GM19463 (cell line): ENCODE measurements at regions not wholly inside any gene's neighbourhood (a gene's known extent, or its start where the extent isn't known, plus 50 kb on each side); places are given as distances from the start of the nearest gene placed in this dataset.
"Not testable (repeated sequence)": the region's sequence is repeated elsewhere in the genome, so short reads cannot be mapped to it uniquely, and the experiment has no call there.

Experiments
- ATAC-seq: cut with Tn5 transposase; IDR thresholded peaks from one replicate; pipeline ENCODE4 v1.9.1; 2021; ENCODE audit warnings: mild to moderate bottlenecking, moderate library complexity; ENCODE audit not compliant: unreplicated experiment

DNA sequence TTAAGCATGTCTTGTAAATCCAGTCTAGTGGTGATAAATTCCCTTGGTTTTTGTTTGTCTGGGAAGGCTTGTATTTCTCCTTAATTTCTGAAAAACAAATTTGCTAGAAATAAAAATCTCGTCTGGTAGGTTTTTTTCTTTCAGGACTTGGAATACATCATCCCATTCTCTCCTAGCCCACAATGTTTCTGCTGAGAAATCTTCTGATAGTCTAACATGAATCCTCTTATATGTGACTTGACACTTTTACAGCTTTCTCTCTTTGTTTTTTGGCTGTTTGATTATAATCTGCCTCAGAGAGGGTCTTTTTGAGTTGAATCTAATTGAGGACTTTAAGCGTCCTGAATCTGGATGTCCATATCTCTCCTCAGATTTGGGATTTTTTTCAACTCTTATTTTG, 104.9 kb downstream of the FEM1C start:
- ATAC-seq, result no peak

DNA sequence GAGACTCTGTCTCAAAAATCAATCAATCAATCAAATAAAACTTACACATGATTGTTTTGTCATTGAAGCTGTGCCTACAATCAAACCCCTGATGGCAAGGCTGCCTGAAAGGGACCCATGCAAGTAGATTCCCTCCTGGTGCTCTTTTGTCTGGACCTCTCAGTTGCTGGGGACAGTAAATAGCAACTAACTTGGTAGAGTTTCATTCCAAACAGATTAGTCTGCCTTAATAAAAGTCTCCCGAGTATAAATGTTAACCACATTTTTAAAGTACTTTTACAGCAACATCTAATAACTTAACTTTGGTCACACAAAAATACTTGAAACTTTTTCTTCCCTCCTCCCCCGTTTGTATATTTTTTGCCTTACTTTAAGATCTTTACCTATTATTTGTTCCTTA, 105.5 kb downstream of the FEM1C start:
- ATAC-seq, result no peak

DNA sequence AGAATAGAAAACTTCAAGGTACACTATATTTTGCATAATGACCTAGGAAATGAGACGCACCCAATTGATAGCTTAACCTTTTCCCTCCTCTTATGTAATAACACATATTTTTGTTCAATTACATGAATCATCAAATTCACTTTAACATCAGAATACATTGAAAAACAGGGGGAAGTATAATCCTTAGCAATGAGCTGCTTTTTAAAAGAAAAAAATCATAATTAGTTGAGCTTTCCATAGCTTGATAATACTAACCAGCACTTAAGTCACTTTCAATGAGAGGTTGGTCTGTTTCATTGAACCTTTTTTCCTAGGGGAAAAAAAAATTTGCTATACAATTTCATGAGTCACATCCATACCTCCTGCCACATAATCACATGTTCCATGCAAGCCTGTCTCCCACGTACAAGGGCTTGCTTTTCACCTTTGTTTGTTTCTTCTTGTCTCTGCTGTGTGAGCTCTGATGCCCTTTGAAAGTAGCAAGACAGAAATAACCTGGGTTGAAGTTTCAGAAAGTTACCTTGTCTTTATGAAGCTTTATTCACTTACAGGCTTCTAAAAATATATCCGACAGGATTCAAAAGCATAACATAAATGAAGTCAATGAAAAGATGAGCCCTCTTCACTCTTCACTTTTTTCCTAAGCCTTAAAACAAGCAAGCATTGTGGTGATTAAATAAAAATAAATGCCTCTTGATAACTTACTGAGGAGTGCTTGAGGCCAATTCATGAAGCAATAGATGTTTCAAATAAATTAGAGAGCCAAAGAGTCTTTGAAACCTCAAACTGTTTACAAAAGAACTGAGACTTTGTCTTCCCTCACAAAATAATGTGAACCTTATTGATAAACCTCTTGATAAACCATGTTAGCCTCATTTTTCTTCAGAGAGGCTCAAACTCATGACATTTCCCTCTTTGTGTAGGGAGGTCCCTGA, 108.5 kb downstream of the FEM1C start:
- ATAC-seq, result no peak

DNA sequence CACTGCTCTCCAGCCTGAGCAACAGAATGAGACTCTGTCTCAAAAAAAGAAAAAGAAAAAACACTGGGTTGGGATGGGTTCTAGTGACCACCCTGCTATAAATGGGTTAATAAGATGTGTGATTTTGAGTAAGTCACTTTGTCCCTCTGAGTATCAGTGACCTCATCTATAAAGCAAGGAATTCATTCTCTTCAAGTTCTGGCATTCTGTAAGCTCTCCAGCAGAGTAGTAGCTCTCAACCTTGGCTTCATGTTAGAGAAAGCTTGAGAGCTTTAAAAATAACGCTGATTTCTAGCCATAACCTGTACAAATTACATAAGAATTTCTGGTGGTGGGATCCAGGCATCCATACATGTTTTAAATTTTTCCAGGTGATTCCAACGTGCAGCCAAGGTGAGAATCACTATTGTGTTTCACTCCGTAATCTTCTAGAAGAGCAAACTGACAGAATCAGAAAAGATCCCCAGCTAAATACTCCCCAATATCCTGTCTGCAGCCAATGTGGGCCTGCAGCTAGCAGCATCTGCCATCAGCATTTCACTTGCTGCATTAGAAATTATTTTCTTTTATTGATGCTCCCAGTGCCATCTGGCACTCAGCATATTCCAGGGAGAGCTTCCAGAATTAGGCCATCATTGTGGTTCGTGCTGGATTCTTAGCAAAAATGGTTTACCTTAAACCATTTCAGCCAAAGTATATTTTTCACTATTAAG, 109.4 kb downstream of the FEM1C start:
- no peak for ATAC-seq

DNA sequence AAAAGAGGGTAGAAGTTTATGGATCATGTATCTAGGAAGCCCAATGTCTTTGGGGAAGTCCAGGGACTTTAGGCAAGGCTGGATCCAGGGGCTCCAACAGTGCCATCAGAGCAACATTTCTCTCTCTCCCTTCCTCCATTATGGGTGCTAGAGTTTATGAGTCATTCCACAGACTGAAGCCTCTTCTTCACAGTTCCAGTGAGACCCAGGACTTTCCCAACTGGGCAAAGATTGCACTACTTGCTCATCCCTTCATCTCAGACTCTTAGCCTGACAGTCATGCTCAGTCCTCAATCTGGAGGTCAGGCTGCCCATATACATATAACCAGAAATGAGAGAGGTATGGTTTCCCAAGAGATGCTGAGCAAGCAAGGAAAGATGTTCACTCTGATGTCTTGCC, 110.7 kb downstream of the FEM1C start:
- ATAC-seq, result peak; percentile 66

DNA sequence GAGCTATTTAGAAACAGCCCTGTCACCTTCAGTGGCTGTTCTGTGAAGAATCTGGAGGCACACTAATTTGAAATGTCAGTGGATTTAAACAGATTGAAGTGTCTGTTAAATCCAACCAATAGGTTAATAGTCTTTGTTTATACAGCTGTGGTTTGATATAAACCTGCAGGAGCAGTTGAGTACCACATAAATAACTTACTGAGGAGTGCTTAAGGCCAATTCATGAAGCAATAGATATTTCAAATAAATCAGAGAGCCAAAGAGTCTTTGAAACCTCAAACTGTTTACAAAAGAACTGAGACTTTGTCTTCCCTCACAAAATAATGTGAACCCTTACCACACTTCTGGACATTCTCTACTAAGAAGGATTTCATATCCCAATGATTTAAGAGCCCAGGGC, 111.9 kb downstream of the FEM1C start:
- ATAC-seq, result no peak

DNA sequence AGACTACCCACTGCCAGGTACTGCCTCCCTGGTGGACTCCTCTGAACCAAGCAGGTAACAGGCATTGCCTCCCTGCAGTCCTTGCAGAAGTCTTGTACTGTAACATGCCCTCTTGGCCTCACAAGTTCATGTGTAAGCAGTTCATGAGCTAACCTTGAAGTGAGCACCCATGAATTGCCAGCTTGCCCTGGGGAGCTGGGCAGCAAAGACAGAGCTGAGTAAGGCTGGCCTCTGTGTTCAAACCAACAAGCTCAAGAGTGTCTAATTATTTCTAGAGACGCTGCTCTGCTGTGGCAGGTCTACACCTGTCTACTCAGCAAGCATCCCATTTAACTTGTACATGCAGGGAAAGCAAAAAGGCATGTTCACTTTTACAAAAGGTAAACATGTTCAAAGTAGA, 113.5 kb downstream of the FEM1C start:
- no peak for ATAC-seq

DNA sequence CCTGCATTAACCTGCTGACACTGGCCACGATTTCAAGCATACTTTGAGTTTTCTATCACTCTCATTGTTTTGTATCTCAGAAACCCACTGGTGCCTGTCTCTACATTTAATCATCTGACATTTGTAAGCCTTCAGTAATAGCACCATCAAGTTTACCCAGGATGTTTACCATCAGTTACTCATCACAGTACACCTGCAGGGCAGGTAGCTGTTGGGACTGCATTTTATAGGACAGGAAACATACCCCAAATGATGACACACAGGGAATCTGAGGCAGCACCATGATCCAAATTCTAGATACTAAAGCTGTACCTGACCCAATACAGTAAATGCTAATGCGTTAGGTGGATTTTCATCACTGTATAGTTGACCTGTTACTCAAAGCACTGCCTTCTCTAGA, 114.2 kb downstream of the FEM1C start:
- ATAC-seq, result no peak

DNA sequence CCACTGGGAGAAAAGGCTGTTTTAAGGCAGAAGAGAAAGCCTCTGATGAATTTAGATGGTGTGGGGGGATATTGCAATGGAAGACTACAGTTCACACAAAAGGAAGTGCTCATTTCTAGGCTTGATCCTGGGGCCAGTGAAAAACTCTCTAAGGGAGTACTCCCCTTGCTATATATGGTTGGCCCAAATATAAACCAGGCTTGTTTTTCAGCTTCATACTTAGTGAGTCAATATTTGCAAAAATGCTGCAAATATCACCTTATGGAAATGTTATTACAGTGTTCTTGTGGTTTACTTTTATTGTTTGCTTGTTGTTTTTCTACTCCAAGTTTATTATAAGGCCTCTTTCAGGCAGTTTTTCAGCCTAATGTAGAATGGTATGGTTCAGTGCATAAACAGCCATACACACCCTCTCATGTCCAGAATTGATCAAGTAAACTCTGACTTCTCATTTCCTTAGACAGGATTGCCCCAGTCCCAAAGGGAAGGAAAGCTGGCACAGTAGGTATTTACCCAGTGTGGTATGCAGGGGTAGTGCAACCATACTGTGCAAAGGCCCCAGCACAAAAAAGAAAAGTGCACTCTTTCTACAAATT, 115.1 kb downstream of the FEM1C start:
- no peak for ATAC-seq

DNA sequence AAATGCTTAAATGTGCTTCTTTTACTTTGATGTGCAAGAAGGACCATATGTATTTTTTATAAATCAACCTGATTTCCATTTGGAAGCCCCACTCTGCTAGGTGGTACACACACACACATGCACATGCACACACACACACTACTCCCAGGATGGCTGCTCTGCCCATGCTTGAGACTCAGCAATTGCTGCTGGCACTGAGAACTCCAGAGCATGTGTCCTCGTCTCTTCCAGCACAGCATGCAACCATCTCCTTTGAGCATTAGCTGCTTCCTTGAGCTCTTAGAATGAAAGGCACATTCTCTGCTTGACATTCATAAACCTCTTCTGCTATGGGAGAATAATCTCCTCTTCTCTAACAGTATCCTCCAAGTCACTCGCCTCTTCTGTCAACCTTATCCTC, 115.9 kb downstream of the FEM1C start:
- no peak for ATAC-seq

DNA sequence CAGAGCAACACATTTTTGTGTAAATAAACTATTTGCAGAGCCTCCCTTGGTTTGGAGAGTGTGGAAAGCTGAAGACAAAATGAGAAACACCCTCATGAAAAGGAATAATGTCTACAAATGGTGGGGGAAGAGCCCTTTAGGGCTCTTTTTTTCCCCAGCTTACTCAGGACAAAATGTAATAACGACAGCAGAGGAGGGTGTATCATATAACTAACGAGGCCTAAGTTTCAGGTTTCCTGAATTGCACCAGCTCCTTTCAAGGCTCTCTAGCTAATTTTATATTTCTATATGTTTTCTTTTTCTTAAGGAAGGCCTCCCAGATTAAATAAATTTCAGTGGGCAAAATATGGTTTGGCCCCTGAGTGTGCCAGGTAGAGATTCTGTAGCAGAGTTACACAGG, 116.3 kb downstream of the FEM1C start:
- no peak for ATAC-seq

DNA sequence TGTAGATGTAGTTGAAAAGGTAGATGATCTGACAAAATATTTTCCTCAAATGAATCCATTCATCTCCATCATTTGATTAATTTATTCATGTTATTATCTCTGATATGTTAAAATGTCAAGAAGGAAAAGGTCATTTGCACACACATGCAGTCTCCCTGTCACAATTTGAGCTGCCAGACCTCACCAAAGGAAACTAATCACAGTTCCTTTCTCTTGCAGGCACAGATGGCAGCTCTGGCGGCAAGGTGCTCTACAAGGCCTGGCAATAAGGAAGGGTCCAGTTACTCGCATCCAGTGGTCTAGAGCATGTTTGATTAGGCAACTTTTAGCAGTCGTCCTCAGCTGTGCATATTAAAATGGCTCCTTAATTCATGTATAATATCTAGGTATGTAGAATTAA, 120.1 kb downstream of the FEM1C start:
- ATAC-seq, result no peak

DNA sequence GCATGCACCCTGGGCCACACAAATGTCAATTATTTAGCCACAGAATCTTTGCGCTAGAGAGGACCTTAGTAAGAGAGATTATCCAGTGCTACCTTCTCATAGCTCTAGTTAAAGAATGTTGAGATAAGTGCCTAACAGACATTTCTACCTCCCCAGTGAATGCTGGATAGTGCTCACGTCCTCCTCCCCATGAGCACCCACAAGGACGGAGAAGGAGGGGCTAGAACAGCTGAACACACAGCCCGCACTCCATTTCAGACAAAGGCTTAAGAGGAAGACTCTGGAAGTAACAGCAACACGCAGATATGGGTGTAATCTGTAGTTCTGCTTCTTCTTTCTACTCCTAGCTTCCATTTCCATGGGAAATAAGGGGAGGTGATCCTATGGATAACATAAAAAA, 120.5 kb downstream of the FEM1C start:
- no peak for ATAC-seq

DNA sequence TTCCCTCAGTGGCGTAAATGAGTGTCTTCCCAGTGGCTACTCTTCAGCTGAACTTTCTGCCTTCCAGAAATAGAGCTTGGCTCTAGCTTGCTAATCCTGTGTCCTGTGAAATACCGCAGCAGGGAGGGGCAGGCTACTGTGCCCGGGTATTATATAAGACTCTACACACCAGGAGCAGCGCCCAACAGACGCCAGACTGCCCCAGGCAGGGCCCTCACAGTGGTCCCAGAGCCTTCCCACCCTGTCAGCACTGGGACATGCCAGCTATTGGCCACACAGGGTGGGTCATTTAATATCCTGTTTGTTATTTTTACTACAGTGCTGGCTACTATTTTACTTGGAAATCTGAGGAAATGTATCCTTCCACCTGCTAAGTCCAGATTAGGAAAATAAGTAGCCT, 121.0 kb downstream of the FEM1C start:
- no peak for ATAC-seq

DNA sequence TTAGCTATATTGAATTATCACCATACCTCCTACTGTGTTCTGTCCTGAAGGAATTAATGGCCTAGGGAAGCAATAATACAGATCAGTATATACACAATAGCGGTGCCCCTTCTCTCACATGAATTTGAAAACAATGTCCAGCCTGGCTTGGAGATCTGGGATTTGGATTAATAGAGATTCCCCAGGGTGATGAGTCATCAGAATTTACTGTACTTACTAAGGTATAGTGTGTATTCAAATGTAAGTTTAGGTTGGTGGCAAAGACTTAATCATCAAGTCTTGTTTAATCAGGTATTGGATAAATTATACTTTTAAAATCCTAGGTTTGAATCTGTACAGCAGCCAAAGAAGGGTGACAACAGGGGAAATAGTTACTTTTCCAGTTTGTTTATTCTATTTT, 121.5 kb downstream of the FEM1C start:
- ATAC-seq, result no peak

DNA sequence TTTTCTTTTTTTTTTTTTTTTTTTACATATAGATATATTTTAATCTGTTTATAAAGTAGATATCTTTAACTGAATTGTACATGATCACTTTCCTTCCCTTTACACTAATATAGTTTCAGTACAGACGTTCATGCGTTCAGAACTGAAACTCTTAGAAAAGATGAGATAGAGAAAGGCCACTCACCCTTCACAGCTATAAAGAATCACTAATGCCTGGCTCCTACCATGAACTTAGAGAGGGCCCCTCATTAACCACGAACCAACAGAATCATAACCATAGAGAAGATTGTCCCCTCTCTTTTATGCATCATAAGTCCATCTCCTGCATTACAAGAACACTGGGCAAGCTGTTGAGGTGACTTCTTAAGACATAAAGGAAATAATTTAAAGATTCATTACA, 123.8 kb downstream of the FEM1C start:
- ATAC-seq, result not testable (repeated sequence)

DNA sequence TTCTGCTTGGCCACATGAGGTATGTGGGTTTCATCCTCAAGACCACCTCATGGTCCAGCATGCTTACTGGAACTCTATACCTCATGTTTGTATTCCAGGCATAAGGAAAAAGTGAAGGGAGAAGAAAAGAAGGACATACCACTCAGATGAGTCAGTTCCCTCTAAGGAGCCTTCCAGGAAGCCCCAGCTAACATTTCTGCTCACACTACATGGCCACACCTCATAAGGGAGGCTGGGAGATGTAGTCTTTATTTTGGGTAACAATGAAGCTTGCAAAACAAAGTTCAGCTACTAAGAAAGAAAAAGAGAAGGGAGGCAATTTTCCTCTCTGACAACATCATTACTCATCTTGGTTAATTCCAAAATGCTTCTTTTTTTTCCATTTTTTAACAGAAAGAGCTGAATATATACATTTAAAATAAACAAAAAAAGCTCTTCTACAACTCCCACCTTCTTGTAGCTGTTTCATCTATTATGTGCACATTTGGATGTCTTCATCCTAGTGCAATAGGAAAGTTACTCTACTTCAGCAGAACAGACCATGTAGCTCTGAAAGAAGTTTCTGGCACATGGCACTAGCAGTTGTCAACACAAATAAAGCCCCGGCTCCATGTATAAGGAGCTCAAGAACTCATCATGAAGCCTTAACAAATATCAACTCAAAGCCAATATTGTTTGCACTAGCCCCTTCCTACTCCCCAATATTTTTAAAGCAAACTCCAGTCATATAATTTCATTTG, 123.6 kb upstream of the CCDC112 start:
- ATAC-seq, result no peak

DNA sequence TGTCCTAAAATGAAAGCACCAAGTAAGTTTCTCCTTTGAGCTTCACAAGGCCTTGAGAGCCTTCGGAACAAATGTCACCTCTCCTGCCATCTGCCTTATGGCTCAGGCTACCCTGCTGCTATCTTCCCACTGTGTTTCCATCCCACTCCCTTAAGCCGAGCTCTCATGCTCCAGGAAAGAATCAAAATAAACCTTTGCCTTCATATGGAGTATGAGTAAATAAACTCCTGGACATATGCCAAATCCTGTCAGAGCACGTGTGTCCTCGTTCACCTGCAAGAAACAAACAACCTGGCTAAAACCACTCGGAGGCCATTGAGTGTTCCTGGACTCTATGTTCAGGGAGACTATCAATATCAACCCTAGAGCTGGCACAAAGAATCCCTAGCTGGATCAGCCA, 122.3 kb upstream of the CCDC112 start:
- no peak for ATAC-seq

DNA sequence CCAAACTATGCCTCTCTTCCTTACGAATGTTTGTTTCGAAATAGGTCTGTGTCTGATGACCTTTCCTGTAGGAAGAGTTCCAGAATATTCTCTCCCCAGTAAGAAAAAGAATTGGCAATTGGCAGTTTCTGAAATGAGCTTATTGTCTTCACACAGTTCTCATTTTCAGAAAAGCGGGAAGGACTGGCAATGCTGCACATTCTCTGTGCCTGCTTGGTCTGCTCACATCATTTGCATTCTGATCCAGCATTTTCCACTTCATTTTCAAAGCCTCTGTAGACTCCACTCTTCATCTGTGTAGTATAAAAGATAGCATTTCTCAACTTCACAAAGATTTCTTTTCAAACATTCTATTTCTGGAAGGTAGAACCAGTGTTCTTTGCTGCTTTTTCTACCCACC, 120.6 kb upstream of the CCDC112 start:
- ATAC-seq, result no peak

DNA sequence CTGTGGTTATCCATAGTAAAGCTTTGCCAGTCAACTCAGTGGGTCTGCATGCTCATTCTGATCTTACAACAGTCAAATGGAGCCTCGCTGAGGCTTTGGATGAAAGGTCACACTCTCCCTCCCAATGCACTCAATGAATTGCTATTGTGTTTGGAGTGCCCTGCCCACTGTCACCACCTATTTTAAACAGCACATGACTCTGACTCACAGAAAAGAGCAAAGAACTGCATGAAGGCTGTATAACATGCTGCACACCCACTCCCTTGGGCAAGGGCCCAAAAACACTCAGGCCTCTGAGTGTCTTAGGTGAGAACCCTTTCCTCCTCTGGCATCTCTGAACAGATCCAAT, 118.7 kb upstream of the CCDC112 start:
- peak; percentile 66 for ATAC-seq

DNA sequence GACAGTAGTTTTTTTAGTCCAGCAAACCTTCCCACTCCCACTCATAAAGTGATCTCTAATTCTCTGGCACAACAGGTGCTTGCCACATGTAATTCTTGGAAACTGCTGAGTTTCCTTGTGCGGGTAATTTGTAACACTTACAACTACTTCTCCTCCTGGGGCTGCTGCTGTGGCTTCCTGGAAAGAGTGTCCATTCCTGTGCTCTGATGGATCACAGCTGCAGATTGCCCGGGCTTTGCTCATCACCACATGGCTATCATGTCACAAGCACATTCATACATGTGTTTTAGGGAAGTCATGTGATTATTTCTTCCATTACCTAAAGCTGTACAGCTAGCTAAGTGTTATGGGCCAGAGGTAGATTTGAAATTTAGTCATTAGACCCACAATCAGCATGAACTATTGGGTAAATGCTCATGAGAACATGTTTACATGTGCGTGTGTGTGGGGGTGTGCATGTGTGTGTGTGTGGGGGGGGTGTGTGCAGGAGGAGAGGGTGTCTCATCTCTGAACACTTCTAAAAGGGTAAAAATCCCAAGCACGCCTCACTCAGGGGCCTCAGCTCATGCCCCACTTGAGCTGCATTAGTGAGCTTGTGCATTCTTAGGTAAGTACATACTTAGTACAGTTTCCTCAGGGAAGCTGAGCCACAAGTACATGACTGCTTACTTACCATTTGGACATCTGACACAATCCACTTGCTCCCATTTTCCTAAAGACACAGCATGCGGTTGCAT, 118.1 kb upstream of the CCDC112 start:
- ATAC-seq, result peak; percentile 16
